HG02571 (cell line): ENCODE measurements at regions not wholly inside any gene's neighbourhood (a gene's known extent, or its start where the extent isn't known, plus 50 kb on each side); places are given as distances from the start of the nearest gene placed in this dataset.
"Not testable (repeated sequence)": the region's sequence is repeated elsewhere in the genome, so short reads cannot be mapped to it uniquely, and the experiment has no call there.

Experiments
- ATAC-seq: cut with Tn5 transposase; IDR thresholded peaks from one replicate; pipeline ENCODE4 v1.9.1; 2021; ENCODE audit warnings: mild to moderate bottlenecking, moderate library complexity; ENCODE audit not compliant: unreplicated experiment

- ATAC-seq = no peak
Measured at GRCh38 chr3:519026-519425, 322.5 kb downstream of the CHL1 start.

- no peak for ATAC-seq
Measured at GRCh38 chr3:522888-523287, 326.3 kb downstream of the CHL1 start.

GRCh38 chr3:525415-525814 lies 328.9 kb downstream of the CHL1 start:
- no peak for ATAC-seq

GRCh38 chr3:535566-536416 lies 339.2 kb downstream of the CHL1 start:
- no peak for ATAC-seq

GRCh38 chr3:536417-536813 lies 339.9 kb downstream of the CHL1 start:
- no peak for ATAC-seq

- ATAC-seq = no peak
Measured at GRCh38 chr3:541062-541801, 344.7 kb downstream of the CHL1 start.

GRCh38 chr3:542021-542420 lies 345.5 kb downstream of the CHL1 start:
- no peak for ATAC-seq

- no peak for ATAC-seq
Measured at GRCh38 chr3:549636-550035, 353.1 kb downstream of the CHL1 start.

- no peak for ATAC-seq
Measured at GRCh38 chr3:550471-550870, 353.9 kb downstream of the CHL1 start.

- ATAC-seq = peak; percentile 93
Measured at GRCh38 chr3:557972-558371, 361.4 kb downstream of the CHL1 start.

- no peak for ATAC-seq
Measured at GRCh38 chr3:567488-568185, 371.1 kb downstream of the CHL1 start.

- not testable (repeated sequence) for ATAC-seq
Measured at GRCh38 chr3:579529-579928, 383.0 kb downstream of the CHL1 start.

- ATAC-seq = not testable (repeated sequence)
Measured at GRCh38 chr3:589066-589465, 392.5 kb downstream of the CHL1 start.

- not testable (repeated sequence) for ATAC-seq
Measured at GRCh38 chr3:597304-597703, 400.7 kb downstream of the CHL1 start.

- ATAC-seq = not testable (repeated sequence)
Measured at GRCh38 chr3:597746-598145, 401.2 kb downstream of the CHL1 start.

GRCh38 chr3:607480-607879 lies 410.9 kb downstream of the CHL1 start:
- ATAC-seq = not testable (repeated sequence)

GRCh38 chr3:621714-622113 lies 425.2 kb downstream of the CHL1 start:
- no peak for ATAC-seq

GRCh38 chr3:622314-622713 lies 425.8 kb downstream of the CHL1 start:
- ATAC-seq = no peak

- no peak for ATAC-seq
Measured at GRCh38 chr3:623914-624545, 427.5 kb downstream of the CHL1 start.

GRCh38 chr3:632571-633170 lies 436.1 kb downstream of the CHL1 start:
- ATAC-seq = peak; percentile 71

GRCh38 chr3:634511-634910 lies 437.9 kb downstream of the CHL1 start:
- no peak for ATAC-seq
